Nephron (organoid): ENCODE measurements at regions not wholly inside any gene's neighbourhood (a gene's known extent, or its start where the extent isn't known, plus 50 kb on each side); places are given as distances from the start of the nearest gene placed in this dataset.

Source experiments
- H3K27ac Mint-ChIP-seq, 3 experiments: 2 replicates each; pipeline ENCODE4 v1.8.0; 2020; ENCODE audit warnings: mixed read lengths in 3 of 3, mild to moderate bottlenecking in 2 of 3, moderate library complexity in 1 of 3
- H3K27me3 Mint-ChIP-seq: 2 replicates; pipeline ENCODE4 v1.8.0; 2021; ENCODE audit warnings: low read depth, mild to moderate bottlenecking, moderate library complexity, mixed read lengths
- H3K36me3 Mint-ChIP-seq: 2 replicates; pipeline ENCODE4 v1.8.0; 2020; ENCODE audit warnings: low read depth, mixed read lengths
- H3K4me1 Mint-ChIP-seq: 2 replicates; pipeline ENCODE4 v1.8.0; 2020; ENCODE audit warnings: mixed read lengths
- H3K4me3 Mint-ChIP-seq, 3 experiments: 2 replicates each; pipeline ENCODE4 v1.8.0; 2020; ENCODE audit warnings: mild to moderate bottlenecking in 3 of 3, mixed read lengths in 3 of 3, moderate library complexity in 2 of 3
- H3K9me3 Mint-ChIP-seq: 2 replicates; pipeline ENCODE4 v1.8.0; 2020; ENCODE audit warnings: mixed read lengths
- CTCF ChIP-seq, 3 experiments: fragments of 200-600 bp; sonication (generic); IDR thresholded peaks; one replicate each; pipeline ENCODE4 v1.5.0; 2021; ENCODE audit warnings: antibody characterized with exemption in 3 of 3; ENCODE audit not compliant: unreplicated experiment in 3 of 3

- H3K36me3 Mint-ChIP-seq, result no peaks in the 10 kb centered on the region
- peaks cover 8% of the 10 kb centered on the region for H3K27me3 Mint-ChIP-seq
- H3K4me3 Mint-ChIP-seq, result no peak overlapping the region
- H3K9me3 Mint-ChIP-seq, result peaks cover 6% of the 10 kb centered on the region
- H3K4me1 Mint-ChIP-seq, result peaks cover 5% of the 10 kb centered on the region
- H3K27ac Mint-ChIP-seq, result no peak overlapping the region
- TF ChIP-seq CTCF (IDR thresholded peaks at IDR 0.05; ENCODE audit: unreplicated experiment in 3 of 3), result no peak
These were observed 225.4 kb downstream of the MTRR start for GRCh38 chr5:8094304-8094703.

- Mint-ChIP-seq H3K27me3 (peaks cover 5% of the 10 kb centered on the region), H3K36me3 (no peaks in the 10 kb centered on the region), H3K4me1 (peaks cover 5% of the 10 kb centered on the region), H3K9me3 (peaks cover 2% of the 10 kb centered on the region), H3K4me3 (no peak overlapping the region), H3K27ac (peak overlapping the region in 2 of 3 experiments; percentile 0 to 2)
- no peak for TF ChIP-seq CTCF (IDR thresholded peaks at IDR 0.05; ENCODE audit: unreplicated experiment in 3 of 3)
These were observed 228.2 kb downstream of the MTRR start for GRCh38 chr5:8097146-8097545.

- H3K27me3 Mint-ChIP-seq, result peaks cover 4% of the 10 kb centered on the region
- peaks cover 2% of the 10 kb centered on the region for H3K9me3 Mint-ChIP-seq
- no peaks in the 10 kb centered on the region for H3K36me3 Mint-ChIP-seq
- peaks cover 5% of the 10 kb centered on the region for H3K4me1 Mint-ChIP-seq
- H3K4me3 Mint-ChIP-seq, result no peak overlapping the region
- peak overlapping the region in 2 of 3 experiments; percentile 2 to 38 for H3K27ac Mint-ChIP-seq
- no peak for TF ChIP-seq CTCF (IDR thresholded peaks at IDR 0.05; ENCODE audit: unreplicated experiment in 3 of 3)
These were observed 229.1 kb downstream of the MTRR start for GRCh38 chr5:8098081-8098480.

GRCh38 chr5:8102714-8103113, 233.8 kb downstream of the MTRR start:
- no peak for TF ChIP-seq CTCF (IDR thresholded peaks at IDR 0.05; ENCODE audit: unreplicated experiment in 3 of 3)
- peaks cover 2% of the 10 kb centered on the region for H3K9me3 Mint-ChIP-seq
- peaks cover 5% of the 10 kb centered on the region for H3K4me1 Mint-ChIP-seq
- no peak overlapping the region for H3K27ac Mint-ChIP-seq
- no peak overlapping the region for H3K4me3 Mint-ChIP-seq
- no peaks in the 10 kb centered on the region for H3K27me3 Mint-ChIP-seq
- H3K36me3 Mint-ChIP-seq, result no peaks in the 10 kb centered on the region

- no peak overlapping the region for H3K27ac Mint-ChIP-seq
- H3K36me3 Mint-ChIP-seq, result no peaks in the 10 kb centered on the region
- no peaks in the 10 kb centered on the region for H3K27me3 Mint-ChIP-seq
- H3K4me1 Mint-ChIP-seq, result no peaks in the 10 kb centered on the region
- no peak for TF ChIP-seq CTCF (IDR thresholded peaks at IDR 0.05; ENCODE audit: unreplicated experiment in 3 of 3)
- H3K9me3 Mint-ChIP-seq, result no peaks in the 10 kb centered on the region
- no peak overlapping the region for H3K4me3 Mint-ChIP-seq
These were observed 245.8 kb downstream of the MTRR start for GRCh38 chr5:8114597-8115266.

- Mint-ChIP-seq H3K4me1 (no peaks in the 10 kb centered on the region), H3K9me3 (no peaks in the 10 kb centered on the region), H3K36me3 (no peaks in the 10 kb centered on the region), H3K27ac (no peak overlapping the region), H3K27me3 (no peaks in the 10 kb centered on the region), H3K4me3 (no peak overlapping the region)
- no peak for TF ChIP-seq CTCF (IDR thresholded peaks at IDR 0.05; ENCODE audit: unreplicated experiment in 3 of 3)
These were observed 254.6 kb downstream of the MTRR start for GRCh38 chr5:8123559-8123958.
